ENCODE measurements at regions not wholly inside any gene's neighbourhood (a gene's known extent, or its start where the extent isn't known, plus 50 kb on each side); places are given as distances from the start of the nearest gene placed in this dataset.

DNA sequence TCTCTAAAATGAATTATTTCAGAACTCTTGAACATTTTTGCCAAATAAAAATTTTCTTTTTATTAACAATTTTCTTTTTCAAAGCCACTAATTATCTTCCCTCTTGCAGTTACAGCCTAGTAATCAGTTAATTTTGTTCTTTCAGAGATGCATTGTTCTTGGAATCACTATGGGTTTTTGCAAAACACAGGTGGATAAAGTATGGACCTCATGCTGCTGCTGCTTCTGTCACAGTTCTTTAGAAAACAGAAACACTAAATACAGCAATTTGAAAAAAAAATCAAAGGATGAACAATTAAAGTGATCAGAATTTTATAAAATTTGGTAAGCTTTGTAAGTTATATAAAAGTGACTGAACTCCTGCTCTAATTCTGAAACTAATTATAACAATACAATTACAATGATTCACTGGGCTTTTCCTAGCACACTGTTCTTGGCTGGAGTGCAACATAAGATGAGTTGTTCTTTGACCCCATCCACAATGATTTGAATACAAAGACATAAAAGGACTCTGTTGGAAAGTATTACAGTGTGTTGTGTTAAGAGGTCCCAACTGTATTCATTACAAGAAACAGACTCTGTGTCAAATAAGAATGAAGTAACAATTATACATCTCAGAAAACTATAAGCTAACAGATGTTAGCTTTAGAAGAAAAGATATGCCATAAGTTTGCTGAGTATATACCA lies 59.4 kb upstream of the GK2 start:
- H3K36me3 Mint-ChIP-seq, result peaks cover 6% of the 10 kb centered on the region
- peaks cover 11% of the 10 kb centered on the region for H3K9me3 Mint-ChIP-seq
- no peak overlapping the region for H3K27ac Mint-ChIP-seq
- H3K27me3 Mint-ChIP-seq, result no peaks in the 10 kb centered on the region
- no peaks in the 10 kb centered on the region for H3K4me1 Mint-ChIP-seq (ENCODE audit: low read depth in 2 of 2)
- H3K4me3 Mint-ChIP-seq, result no peak overlapping the region
- DNase-seq (ENCODE audit: low spot score), result no peak
- ATAC-seq, result no peak

DNA sequence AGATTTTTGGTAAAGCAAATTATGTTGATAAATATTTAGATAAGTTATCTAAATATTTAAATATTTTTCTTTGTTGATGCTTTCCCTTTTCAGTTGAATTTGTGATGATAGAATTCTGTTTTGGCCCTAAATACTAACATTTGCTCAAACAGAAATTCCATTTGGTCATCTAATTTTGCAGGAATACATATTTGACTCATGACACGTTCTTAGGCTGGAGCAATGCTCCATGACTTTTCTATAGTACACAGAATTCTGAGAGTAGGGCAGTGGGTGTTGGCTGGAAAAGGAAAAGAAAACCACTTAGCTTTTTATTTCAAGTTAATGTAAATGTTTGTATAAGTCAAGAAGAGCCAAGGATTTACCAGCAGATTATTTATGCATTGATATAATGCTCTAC lies 58.6 kb upstream of the GK2 start:
- Mint-ChIP-seq H3K36me3 (peaks cover 6% of the 10 kb centered on the region), H3K4me3 (no peak overlapping the region), H3K4me1 (ENCODE audit: low read depth in 2 of 2) (no peaks in the 10 kb centered on the region), H3K27ac (no peak overlapping the region), H3K27me3 (no peaks in the 10 kb centered on the region), H3K9me3 (peaks cover 15% of the 10 kb centered on the region)
- DNase-seq (ENCODE audit: low spot score) (no peak), ATAC-seq (no peak)

Measured in natural killer cell treated with Interleukin-12 subunit alpha and Interleukin-12 subunit beta and Interleukin-15 and Interleukin-18, amount 100 ng/mL, for 72 hours (primary cell).